IMR-90 (cell line): ENCODE measurements at regions not wholly inside any gene's neighbourhood (a gene's known extent, or its start where the extent isn't known, plus 50 kb on each side); places are given as distances from the start of the nearest gene placed in this dataset.

ENCODE experiments used
- CEBPB ChIP-seq: IDR thresholded peaks from 2 replicates; pipeline ENCODE4 v1.6.1; 2012; ENCODE audit warnings: low read depth, low read length, improper control_type of control experiment
- FOS ChIP-seq: fragments of 150-350 bp; IDR thresholded peaks from 2 replicates; pipeline ENCODE4 v1.6.1; 2016; ENCODE audit warnings: low read depth, low read length
- MAFK ChIP-seq: IDR thresholded peaks from 2 replicates; pipeline ENCODE4 v1.6.1; 2012; ENCODE audit warnings: low read depth, low read length, improper control_type of control experiment
- MXI1 ChIP-seq: IDR thresholded peaks from 2 replicates; pipeline ENCODE4 v1.6.1; 2012; ENCODE audit warnings: low read depth, mild to moderate bottlenecking, low read length, moderate library complexity, borderline replicate concordance
- NFE2L2 ChIP-seq: fragments of 150-350 bp; IDR thresholded peaks from 2 replicates; pipeline ENCODE4 v1.6.1; 2016; ENCODE audit warnings: low read depth, mild to moderate bottlenecking, low read length
- POLR2A ChIP-seq: IDR thresholded peaks from 2 replicates; pipeline ENCODE4 v1.6.1; 2012; ENCODE audit warnings: mild to moderate bottlenecking, low read depth, low read length
- TF ChIP-seq, protein P1 (sequence below): conservative IDR thresholded peaks from 2 replicates; pipeline ENCODE4 v1.5.1; 2012; ENCODE audit warnings: mild to moderate bottlenecking, low read depth, low read length, improper control_type of control experiment
- TF ChIP-seq, protein P2 (sequence below): fragments of 150-350 bp; IDR thresholded peaks from 2 replicates; pipeline ENCODE4 v1.6.1; 2017; ENCODE audit warnings: mild to moderate bottlenecking, antibody characterized with exemption, low read length, low read depth
- TF ChIP-seq, protein P3 (sequence below): fragments of 150-350 bp; IDR thresholded peaks from 2 replicates; pipeline ENCODE4 v1.6.1; 2016; ENCODE audit warnings: low read depth, mild to moderate bottlenecking, low read length, moderate library complexity, borderline replicate concordance

DNA sequence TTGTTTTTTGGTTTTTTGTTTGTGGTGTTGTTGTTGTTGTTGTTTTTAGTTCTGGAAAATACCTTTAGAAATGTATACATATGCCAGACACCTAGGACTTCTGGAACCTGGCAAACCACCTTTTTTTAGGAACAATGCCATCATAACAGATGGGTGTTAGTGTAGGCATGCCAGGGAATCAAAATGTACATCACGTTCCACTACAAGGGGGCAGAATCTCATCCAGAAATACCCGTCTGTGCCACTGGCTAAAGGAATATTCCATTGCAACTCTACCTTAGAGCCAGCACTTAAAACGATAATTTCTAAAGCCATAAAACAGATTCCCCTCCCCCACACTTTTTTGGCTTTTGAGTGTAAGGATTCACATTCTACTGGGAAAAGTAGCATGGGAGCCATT is 239.8 kb downstream of the ETV1 start:
- TF ChIP-seq NFE2L2, result no peak
- TF ChIP-seq, protein P1, sequence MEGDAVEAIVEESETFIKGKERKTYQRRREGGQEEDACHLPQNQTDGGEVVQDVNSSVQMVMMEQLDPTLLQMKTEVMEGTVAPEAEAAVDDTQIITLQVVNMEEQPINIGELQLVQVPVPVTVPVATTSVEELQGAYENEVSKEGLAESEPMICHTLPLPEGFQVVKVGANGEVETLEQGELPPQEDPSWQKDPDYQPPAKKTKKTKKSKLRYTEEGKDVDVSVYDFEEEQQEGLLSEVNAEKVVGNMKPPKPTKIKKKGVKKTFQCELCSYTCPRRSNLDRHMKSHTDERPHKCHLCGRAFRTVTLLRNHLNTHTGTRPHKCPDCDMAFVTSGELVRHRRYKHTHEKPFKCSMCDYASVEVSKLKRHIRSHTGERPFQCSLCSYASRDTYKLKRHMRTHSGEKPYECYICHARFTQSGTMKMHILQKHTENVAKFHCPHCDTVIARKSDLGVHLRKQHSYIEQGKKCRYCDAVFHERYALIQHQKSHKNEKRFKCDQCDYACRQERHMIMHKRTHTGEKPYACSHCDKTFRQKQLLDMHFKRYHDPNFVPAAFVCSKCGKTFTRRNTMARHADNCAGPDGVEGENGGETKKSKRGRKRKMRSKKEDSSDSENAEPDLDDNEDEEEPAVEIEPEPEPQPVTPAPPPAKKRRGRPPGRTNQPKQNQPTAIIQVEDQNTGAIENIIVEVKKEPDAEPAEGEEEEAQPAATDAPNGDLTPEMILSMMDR, result no peak
- TF ChIP-seq MAFK, result no peak
- no peak for TF ChIP-seq FOS
- no peak for TF ChIP-seq POLR2A
- TF ChIP-seq MXI1, result no peak
- no peak for TF ChIP-seq CEBPB
- TF ChIP-seq, protein P2, sequence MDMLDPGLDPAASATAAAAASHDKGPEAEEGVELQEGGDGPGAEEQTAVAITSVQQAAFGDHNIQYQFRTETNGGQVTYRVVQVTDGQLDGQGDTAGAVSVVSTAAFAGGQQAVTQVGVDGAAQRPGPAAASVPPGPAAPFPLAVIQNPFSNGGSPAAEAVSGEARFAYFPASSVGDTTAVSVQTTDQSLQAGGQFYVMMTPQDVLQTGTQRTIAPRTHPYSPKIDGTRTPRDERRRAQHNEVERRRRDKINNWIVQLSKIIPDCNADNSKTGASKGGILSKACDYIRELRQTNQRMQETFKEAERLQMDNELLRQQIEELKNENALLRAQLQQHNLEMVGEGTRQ, result no peak
- TF ChIP-seq, protein P3, sequence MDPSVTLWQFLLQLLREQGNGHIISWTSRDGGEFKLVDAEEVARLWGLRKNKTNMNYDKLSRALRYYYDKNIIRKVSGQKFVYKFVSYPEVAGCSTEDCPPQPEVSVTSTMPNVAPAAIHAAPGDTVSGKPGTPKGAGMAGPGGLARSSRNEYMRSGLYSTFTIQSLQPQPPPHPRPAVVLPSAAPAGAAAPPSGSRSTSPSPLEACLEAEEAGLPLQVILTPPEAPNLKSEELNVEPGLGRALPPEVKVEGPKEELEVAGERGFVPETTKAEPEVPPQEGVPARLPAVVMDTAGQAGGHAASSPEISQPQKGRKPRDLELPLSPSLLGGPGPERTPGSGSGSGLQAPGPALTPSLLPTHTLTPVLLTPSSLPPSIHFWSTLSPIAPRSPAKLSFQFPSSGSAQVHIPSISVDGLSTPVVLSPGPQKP, result no peak
